GM10248 (cell line): ENCODE measurements at regions not wholly inside any gene's neighbourhood (a gene's known extent, or its start where the extent isn't known, plus 50 kb on each side); places are given as distances from the start of the nearest gene placed in this dataset.

Experiments used
- CTCF ChIA-PET: fragments of 300-600 bp; sonication (Branson Sonifier 250); formaldehyde crosslinking; extraction: SDS; loops from one replicate; lab custom pipeline; 2021; ENCODE audit warnings: antibody characterized with exemption; lab: Yijun Ruan, JAX
- POLR2A ChIA-PET: fragments of 350-650 bp; sonication (Branson Sonifier 250); formaldehyde crosslinking; extraction: SDS; loops from one replicate; lab custom pipeline; 2020; ENCODE audit warnings: antibody characterized with exemption; lab: Yijun Ruan, JAX
- DNase-seq: peaks from one replicate; pipeline ENCODE4 v3.0.0; 2012; ENCODE audit errors: extremely low spot score
- CTCF ChIP-seq: IDR thresholded peaks from 2 replicates; pipeline ENCODE4 v1.5.1; 2012; ENCODE audit warnings: mild to moderate bottlenecking, low read depth; ENCODE audit errors: extremely low read depth, missing control alignments, control extremely low read depth

- DNase-seq: no peak
- no peak for TF ChIP-seq CTCF
- ChIA-PET POLR2A (no interaction called here), CTCF (no interaction called here)
Measured at GRCh38 chr12:98355933-98356332, 159.5 kb upstream of the TMPO start.

GRCh38 chr12:98358144-98358543 lies 157.2 kb upstream of the TMPO start:
- no peak for DNase-seq
- no peak for TF ChIP-seq CTCF
- ChIA-PET CTCF (no interaction called here), POLR2A (no interaction called here)

DNA sequence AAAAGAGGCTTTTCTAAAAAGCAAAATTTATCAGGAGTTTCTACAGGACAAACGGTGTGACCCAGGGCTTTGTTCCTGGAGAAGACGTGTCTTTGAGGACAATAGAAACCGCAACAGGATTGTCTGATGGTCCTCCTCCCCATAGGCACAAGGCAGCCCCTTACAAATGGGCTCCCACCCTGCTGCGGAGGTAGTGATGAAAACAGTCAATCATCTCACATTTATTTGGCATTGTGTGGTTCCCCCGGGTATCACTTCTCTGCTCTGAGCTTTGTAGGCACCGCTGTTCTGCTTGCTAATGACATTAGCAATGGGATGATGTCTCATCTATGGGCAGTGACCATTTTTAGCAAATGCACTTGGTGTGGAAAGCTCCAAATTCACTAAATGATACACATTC lies 155.5 kb upstream of the TMPO start:
- no peak for DNase-seq
- POLR2A ChIA-PET: no interaction called here
- CTCF ChIA-PET: interaction anchor here (1.5 to 2.0 kb wide), 2 partner anchors 16 to 24 kb away, joined by 3 to 5 read pairs; no protein-coding TSS in a partner anchor
- TF ChIP-seq CTCF: no peak

GRCh38 chr12:98360401-98360800 lies 155.0 kb upstream of the TMPO start:
- CTCF ChIA-PET: interaction anchor here (1.5 to 2.0 kb wide), 2 partner anchors 16 to 23 kb away, joined by 3 to 5 read pairs; no protein-coding TSS in a partner anchor
- POLR2A ChIA-PET: no interaction called here
- no peak for TF ChIP-seq CTCF
- DNase-seq: no peak

GRCh38 chr12:98369581-98369980 lies 145.8 kb upstream of the TMPO start:
- CTCF ChIA-PET: interaction anchor here (1.7 kb wide), 1 partner anchor 1214 kb away, joined by 3 read pairs; no protein-coding TSS in a partner anchor
- POLR2A ChIA-PET: no interaction called here
- DNase-seq: no peak
- no peak for TF ChIP-seq CTCF

DNA sequence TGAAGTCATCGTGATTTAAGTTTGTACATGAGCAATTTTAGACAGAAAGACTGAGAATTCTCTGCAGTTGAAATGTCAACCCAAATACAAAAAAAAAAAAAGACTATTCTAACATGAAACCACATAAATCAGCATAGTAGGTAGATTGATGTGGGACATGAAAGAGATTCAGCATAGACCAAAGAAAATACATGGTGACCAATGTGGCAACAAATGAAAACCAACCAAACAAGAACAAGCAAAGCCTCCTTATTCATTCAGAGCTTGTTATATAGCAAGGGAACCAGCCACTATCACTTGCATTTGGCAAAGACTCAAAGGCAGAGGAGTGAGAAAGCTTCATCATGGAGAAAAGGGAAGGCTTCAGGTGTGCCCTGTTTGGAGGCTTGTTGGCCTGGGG lies 144.4 kb upstream of the TMPO start:
- no peak for DNase-seq
- POLR2A ChIA-PET: no interaction called here
- CTCF ChIA-PET: interaction anchor here (1.7 kb wide), 1 partner anchor 1215 kb away, joined by 3 read pairs; no protein-coding TSS in a partner anchor
- TF ChIP-seq CTCF: no peak
